Breast epithelium (tissue), 4 donors: ENCODE measurements at regions not wholly inside any gene's neighbourhood (a gene's known extent, or its start where the extent isn't known, plus 50 kb on each side); places are given as distances from the start of the nearest gene placed in this dataset.

Experiments
- DNase-seq, 2 donors: peaks; one replicate each; pipeline ENCODE4 v3.0.0-alpha.2; 2019; ENCODE audit warnings: low spot score in 2 of 2
- H3K27ac ChIP-seq, 2 donors: fragments of 200-600 bp; sonication (generic) in 1 of 2; one replicate each; pipeline ENCODE4 v1.5.1; 2016 to 2019; ENCODE audit warnings: mild to moderate bottlenecking in 1 of 2
- H3K27me3 ChIP-seq, 2 donors: fragments of 200-600 bp; sonication (generic) in 1 of 2; one replicate each; pipeline versions ENCODE4 v1.5.1 to v1.6.0; 2017 to 2019; ENCODE audit warnings: control low read depth in 1 of 2, mild to moderate bottlenecking in 1 of 2
- H3K36me3 ChIP-seq: fragments of 200-600 bp; one replicate; pipeline ENCODE4 v1.5.1; 2019
- H3K4me1 ChIP-seq, 2 donors: fragments of 200-600 bp; sonication (generic); one replicate each; pipeline ENCODE4 v1.5.1; 2016 to 2019; ENCODE audit warnings: control low read depth in 1 of 2
- H3K4me3 ChIP-seq, 3 donors: fragments of 200-600 bp; sonication (generic); 1 replicate in 2 of 3; 2 replicates in 1 of 3; pipeline ENCODE4 v1.5.1; 2016 to 2019; ENCODE audit warnings: mild to moderate bottlenecking in 3 of 3, moderate library complexity in 2 of 3
- H3K9me3 ChIP-seq, 2 donors: fragments of 200-600 bp; sonication (generic) in 1 of 2; one replicate each; pipeline ENCODE4 v1.5.1; 2016 to 2019; ENCODE audit warnings: control low read depth in 1 of 2
- CTCF ChIP-seq, 3 donors: fragments of 450-650 bp; IDR thresholded peaks; one replicate each; pipeline ENCODE4 v1.5.1; 2016 to 2017; ENCODE audit warnings: antibody characterized with exemption in 3 of 3, mild to moderate bottlenecking in 3 of 3, moderate library complexity in 3 of 3
- POLR2A ChIP-seq: fragments of 450-650 bp; IDR thresholded peaks from one replicate; pipeline ENCODE4 v1.6.1; 2016; ENCODE audit warnings: antibody characterized with exemption, mild to moderate bottlenecking, moderate library complexity
- POLR2AphosphoS5 ChIP-seq, 3 donors: sonication (generic); formaldehyde crosslinking; IDR thresholded peaks; one replicate each; pipeline ENCODE4 v1.6.1; 2017; ENCODE audit warnings: antibody characterized with exemption in 3 of 3
- intact Hi-C: fragments of 100-400 bp; cut with DNase I; formaldehyde crosslinking; loops from one replicate; pipeline ENCODE4 v1.15.1; 2023; ENCODE audit warnings: low total_unique reads

GRCh38 chr6:165052561-165053480 is 256.6 kb downstream of the C6orf118 start:
- peaks cover 0 to 19% of the 10 kb centered on the region in 2 donors for H3K9me3 ChIP-seq
- intact Hi-C loops = loop anchor here (10.0 kb wide), 1 partner anchor 468 kb away; no protein-coding TSS in a partner anchor
- TF ChIP-seq POLR2A = no peak

GRCh38 chr6:165049362-165049761 is 260.0 kb downstream of the C6orf118 start:
- H3K27me3 ChIP-seq = no peaks in the 10 kb centered on the region
- no peak overlapping the region for H3K4me3 ChIP-seq
- intact Hi-C loops = no loop called here
- peaks cover 0 to 34% of the 10 kb centered on the region in 2 donors for H3K9me3 ChIP-seq
- no peak overlapping the region for H3K27ac ChIP-seq
- no peak for DNase-seq
- no peaks in the 10 kb centered on the region for H3K4me1 ChIP-seq
- peak in 1 of 3 donors; percentile 15 for TF ChIP-seq CTCF (IDR thresholded peaks at IDR 0.05)
- TF ChIP-seq POLR2AphosphoS5 (IDR thresholded peaks at IDR 0.05) = no peak
- TF ChIP-seq POLR2A = no peak
- no peaks in the 10 kb centered on the region for H3K36me3 ChIP-seq

More at GRCh38 chr6:165052561-165053480, 256.6 kb downstream of the C6orf118 start:
- no peak for DNase-seq
- Histone ChIP-seq H3K4me3 (no peak overlapping the region), H3K27ac (no peak overlapping the region), H3K36me3 (no peaks in the 10 kb centered on the region), H3K27me3 (no peaks in the 10 kb centered on the region), H3K4me1 (no peaks in the 10 kb centered on the region)

- TF ChIP-seq POLR2AphosphoS5 (IDR thresholded peaks at IDR 0.05) = no peak
- no peak for TF ChIP-seq POLR2A
- no peak for TF ChIP-seq CTCF (IDR thresholded peaks at IDR 0.05)
- no peaks in the 10 kb centered on the region for H3K4me1 ChIP-seq
- intact Hi-C loops = no loop called here
These were observed 261.5 kb downstream of the C6orf118 start for GRCh38 chr6:165047952-165048351.

GRCh38 chr6:165045631-165046030 is 263.8 kb downstream of the C6orf118 start:
- H3K36me3 ChIP-seq = no peaks in the 10 kb centered on the region
- intact Hi-C loops = no loop called here
- no peak overlapping the region for H3K27ac ChIP-seq
- no peak overlapping the region for H3K4me3 ChIP-seq
- no peaks in the 10 kb centered on the region for H3K27me3 ChIP-seq
- DNase-seq = no peak
- TF ChIP-seq POLR2A (no peak), POLR2AphosphoS5 (IDR thresholded peaks at IDR 0.05) (no peak), CTCF (IDR thresholded peaks at IDR 0.05) (no peak)
- H3K4me1 ChIP-seq = no peaks in the 10 kb centered on the region
- peaks cover 0 to 34% of the 10 kb centered on the region in 2 donors for H3K9me3 ChIP-seq

More at GRCh38 chr6:165047952-165048351, 261.5 kb downstream of the C6orf118 start:
- peaks cover 0 to 34% of the 10 kb centered on the region in 2 donors for H3K9me3 ChIP-seq
- H3K27me3 ChIP-seq = no peaks in the 10 kb centered on the region
- no peaks in the 10 kb centered on the region for H3K36me3 ChIP-seq
- H3K27ac ChIP-seq = no peak overlapping the region
- H3K4me3 ChIP-seq = no peak overlapping the region
- DNase-seq = no peak

- no peak for DNase-seq
- intact Hi-C loops = no loop called here
- H3K36me3 ChIP-seq = no peaks in the 10 kb centered on the region
- TF ChIP-seq POLR2A = no peak
- TF ChIP-seq POLR2AphosphoS5 (IDR thresholded peaks at IDR 0.05) = no peak
- no peaks in the 10 kb centered on the region for H3K27me3 ChIP-seq
- H3K27ac ChIP-seq = no peak overlapping the region
- no peak overlapping the region for H3K4me3 ChIP-seq
- no peaks in the 10 kb centered on the region for H3K4me1 ChIP-seq
- peaks cover 0 to 21% of the 10 kb centered on the region in 2 donors for H3K9me3 ChIP-seq
These were observed 266.5 kb downstream of the C6orf118 start for GRCh38 chr6:165042912-165043311.

GRCh38 chr6:165040440-165040839 is 269.0 kb downstream of the C6orf118 start:
- peaks cover 0 to 5% of the 10 kb centered on the region in 2 donors for H3K9me3 ChIP-seq
- no peaks in the 10 kb centered on the region for H3K36me3 ChIP-seq
- H3K4me3 ChIP-seq = no peak overlapping the region
- DNase-seq = no peak
- H3K4me1 ChIP-seq = no peaks in the 10 kb centered on the region
- TF ChIP-seq POLR2A = no peak
- TF ChIP-seq CTCF (IDR thresholded peaks at IDR 0.05) = no peak
- TF ChIP-seq POLR2AphosphoS5 (IDR thresholded peaks at IDR 0.05) = no peak
- intact Hi-C loops = no loop called here
- no peak overlapping the region for H3K27ac ChIP-seq
- no peaks in the 10 kb centered on the region for H3K27me3 ChIP-seq
